ENCODE measurements at regions not wholly inside any gene's neighbourhood (a gene's known extent, or its start where the extent isn't known, plus 50 kb on each side); places are given as distances from the start of the nearest gene placed in this dataset.
A peak's percentile ranks its signal among the peaks of the same experiment; 100 is the strongest.

- Mint-ChIP-seq H3K27ac (no peak overlapping the region), H3K36me3 (ENCODE audit: insufficient read depth in 2 of 2) (no peaks in the 10 kb centered on the region), H3K4me1 (ENCODE audit: low read depth) (peaks cover 4% of the 10 kb centered on the region), H3K27me3 (ENCODE audit: low read depth) (peaks cover 6% of the 10 kb centered on the region), H3K4me3 (no peak overlapping the region), H3K9me3 (peaks cover 0 to 1% of the 10 kb centered on the region in 2 donors)
- no peak for DNase-seq
- ATAC-seq (replicated peaks in 1 of 2) = no peak
Measured at GRCh38 chr9:16134351-16134750, 581.5 kb downstream of the CCDC171 start.

GRCh38 chr9:16135968-16136367, 583.1 kb downstream of the CCDC171 start:
- no peaks in the 10 kb centered on the region for H3K9me3 Mint-ChIP-seq
- ATAC-seq (replicated peaks in 1 of 2) (no peak), DNase-seq (no peak)
- no peaks in the 10 kb centered on the region for H3K4me1 Mint-ChIP-seq (ENCODE audit: low read depth)
- no peaks in the 10 kb centered on the region for H3K27me3 Mint-ChIP-seq (ENCODE audit: low read depth)
- no peaks in the 10 kb centered on the region for H3K36me3 Mint-ChIP-seq (ENCODE audit: insufficient read depth in 2 of 2)
- H3K27ac Mint-ChIP-seq = no peak overlapping the region
- H3K4me3 Mint-ChIP-seq = no peak overlapping the region

- Mint-ChIP-seq H3K4me1 (ENCODE audit: low read depth) (no peaks in the 10 kb centered on the region), H3K9me3 (no peaks in the 10 kb centered on the region), H3K36me3 (ENCODE audit: insufficient read depth in 2 of 2) (no peaks in the 10 kb centered on the region), H3K27ac (no peak overlapping the region), H3K4me3 (no peak overlapping the region), H3K27me3 (ENCODE audit: low read depth) (no peaks in the 10 kb centered on the region)
- DNase-seq = no peak
- no peak for ATAC-seq (replicated peaks in 1 of 2)
Measured at GRCh38 chr9:16136451-16136850, 583.6 kb downstream of the CCDC171 start.

- no peak for DNase-seq
- Mint-ChIP-seq H3K4me3 (no peak overlapping the region), H3K9me3 (no peaks in the 10 kb centered on the region), H3K4me1 (ENCODE audit: low read depth) (no peaks in the 10 kb centered on the region), H3K27me3 (ENCODE audit: low read depth) (no peaks in the 10 kb centered on the region), H3K36me3 (ENCODE audit: insufficient read depth in 2 of 2) (no peaks in the 10 kb centered on the region), H3K27ac (no peak overlapping the region)
- ATAC-seq (replicated peaks in 1 of 2) = no peak
Measured at GRCh38 chr9:16136961-16137360, 584.1 kb downstream of the CCDC171 start.

- no peaks in the 10 kb centered on the region for H3K9me3 Mint-ChIP-seq
- H3K4me1 Mint-ChIP-seq (ENCODE audit: low read depth) = no peaks in the 10 kb centered on the region
- no peak for DNase-seq
- no peak for ATAC-seq (replicated peaks in 1 of 2)
- no peak overlapping the region for H3K4me3 Mint-ChIP-seq
- no peaks in the 10 kb centered on the region for H3K27me3 Mint-ChIP-seq (ENCODE audit: low read depth)
- no peak overlapping the region for H3K27ac Mint-ChIP-seq
- H3K36me3 Mint-ChIP-seq (ENCODE audit: insufficient read depth in 2 of 2) = no peaks in the 10 kb centered on the region
Measured at GRCh38 chr9:16138561-16139491, 586.0 kb downstream of the CCDC171 start.

- DNase-seq (no peak), ATAC-seq (replicated peaks in 1 of 2) (no peak)
- no peaks in the 10 kb centered on the region for H3K36me3 Mint-ChIP-seq (ENCODE audit: insufficient read depth in 2 of 2)
- no peaks in the 10 kb centered on the region for H3K9me3 Mint-ChIP-seq
- H3K27ac Mint-ChIP-seq = no peak overlapping the region
- no peak overlapping the region for H3K4me3 Mint-ChIP-seq
- H3K27me3 Mint-ChIP-seq (ENCODE audit: low read depth) = no peaks in the 10 kb centered on the region
- no peaks in the 10 kb centered on the region for H3K4me1 Mint-ChIP-seq (ENCODE audit: low read depth)
Measured at GRCh38 chr9:16139774-16140173, 586.9 kb downstream of the CCDC171 start.

GRCh38 chr9:16143310-16143709, 590.5 kb downstream of the CCDC171 start:
- ATAC-seq (replicated peaks in 1 of 2) (no peak), DNase-seq (no peak)
- no peak overlapping the region for H3K4me3 Mint-ChIP-seq
- no peaks in the 10 kb centered on the region for H3K9me3 Mint-ChIP-seq
- no peaks in the 10 kb centered on the region for H3K27me3 Mint-ChIP-seq (ENCODE audit: low read depth)
- H3K27ac Mint-ChIP-seq = no peak overlapping the region
- no peaks in the 10 kb centered on the region for H3K36me3 Mint-ChIP-seq (ENCODE audit: insufficient read depth in 2 of 2)
- H3K4me1 Mint-ChIP-seq (ENCODE audit: low read depth) = no peaks in the 10 kb centered on the region

GRCh38 chr9:16143947-16144890, 591.4 kb downstream of the CCDC171 start:
- Mint-ChIP-seq H3K27me3 (ENCODE audit: low read depth) (no peaks in the 10 kb centered on the region), H3K4me3 (no peak overlapping the region), H3K9me3 (peaks cover 0 to 3% of the 10 kb centered on the region in 2 donors), H3K27ac (no peak overlapping the region), H3K36me3 (ENCODE audit: insufficient read depth in 2 of 2) (no peaks in the 10 kb centered on the region), H3K4me1 (ENCODE audit: low read depth) (no peaks in the 10 kb centered on the region)
- DNase-seq (no peak), ATAC-seq (replicated peaks in 1 of 2) (no peak)

- H3K9me3 Mint-ChIP-seq = peaks cover 3 to 4% of the 10 kb centered on the region in 2 donors
- H3K4me1 Mint-ChIP-seq (ENCODE audit: low read depth) = no peaks in the 10 kb centered on the region
- H3K4me3 Mint-ChIP-seq = no peak overlapping the region
- DNase-seq (no peak), ATAC-seq (replicated peaks in 1 of 2) (peak; percentile 38 to 43)
- no peaks in the 10 kb centered on the region for H3K36me3 Mint-ChIP-seq (ENCODE audit: insufficient read depth in 2 of 2)
- no peak overlapping the region for H3K27ac Mint-ChIP-seq
- peaks cover 2% of the 10 kb centered on the region for H3K27me3 Mint-ChIP-seq (ENCODE audit: low read depth)
Measured at GRCh38 chr9:16145196-16145950, 592.5 kb downstream of the CCDC171 start.

GRCh38 chr9:16147726-16148125, 594.9 kb downstream of the CCDC171 start:
- peaks cover 4% of the 10 kb centered on the region in 2 donors for H3K9me3 Mint-ChIP-seq
- no peaks in the 10 kb centered on the region for H3K36me3 Mint-ChIP-seq (ENCODE audit: insufficient read depth in 2 of 2)
- peaks cover 5% of the 10 kb centered on the region for H3K27me3 Mint-ChIP-seq (ENCODE audit: low read depth)
- ATAC-seq (replicated peaks in 1 of 2) = no peak
- no peak overlapping the region for H3K27ac Mint-ChIP-seq
- no peak for DNase-seq
- H3K4me3 Mint-ChIP-seq = no peak overlapping the region
- H3K4me1 Mint-ChIP-seq (ENCODE audit: low read depth) = no peaks in the 10 kb centered on the region

- Mint-ChIP-seq H3K4me3 (no peak overlapping the region), H3K36me3 (ENCODE audit: insufficient read depth in 2 of 2) (no peaks in the 10 kb centered on the region), H3K4me1 (ENCODE audit: low read depth) (peaks cover 18% of the 10 kb centered on the region), H3K27ac (no peak overlapping the region), H3K9me3 (peaks cover 4% of the 10 kb centered on the region in 2 donors), H3K27me3 (ENCODE audit: low read depth) (peaks cover 12% of the 10 kb centered on the region)
- no peak for DNase-seq
- no peak for ATAC-seq (replicated peaks in 1 of 2)
Measured at GRCh38 chr9:16150501-16150900, 597.7 kb downstream of the CCDC171 start.

GRCh38 chr9:16150938-16151650, 598.3 kb downstream of the CCDC171 start:
- ATAC-seq (replicated peaks in 1 of 2) (no peak), DNase-seq (no peak)
- Mint-ChIP-seq H3K27ac (no peak overlapping the region), H3K4me1 (ENCODE audit: low read depth) (peaks cover 20% of the 10 kb centered on the region), H3K27me3 (ENCODE audit: low read depth) (peaks cover 18% of the 10 kb centered on the region), H3K36me3 (ENCODE audit: insufficient read depth in 2 of 2) (no peaks in the 10 kb centered on the region), H3K4me3 (no peak overlapping the region), H3K9me3 (peaks cover 4% of the 10 kb centered on the region in 2 donors)

Measured in activated T-cell treated with anti-CD3 and anti-CD28 coated beads, Interleukin-2, amount 50 U/mL, for 72 hours (primary cell).